AG09319 (cell line): ENCODE measurements at regions not wholly inside any gene's neighbourhood (a gene's known extent, or its start where the extent isn't known, plus 50 kb on each side); places are given as distances from the start of the nearest gene placed in this dataset.

Experiments
- DNase-seq: peaks from one replicate; pipeline ENCODE4 v3.0.0-alpha.2; 2010; ENCODE audit warnings: low read depth; ENCODE audit errors: extremely low read depth
- CTCF ChIP-seq: IDR thresholded peaks from 2 replicates; pipeline ENCODE4 v1.5.1; 2011; ENCODE audit warnings: low read depth, mild to moderate bottlenecking, inconsistent platforms, low read length, moderate library complexity

- TF ChIP-seq CTCF = no peak
- no peak for DNase-seq
These were observed 293.6 kb upstream of the TNP1 start for GRCh38 chr2:217153510-217153909.

- no peak for DNase-seq
- TF ChIP-seq CTCF = no peak
These were observed 293.0 kb upstream of the TNP1 start for GRCh38 chr2:217152831-217153230.

- DNase-seq = no peak
- TF ChIP-seq CTCF = no peak
These were observed 291.8 kb upstream of the TNP1 start for GRCh38 chr2:217151509-217152206.

GRCh38 chr2:217150236-217150635, 290.4 kb upstream of the TNP1 start:
- DNase-seq = no peak
- no peak for TF ChIP-seq CTCF

GRCh38 chr2:217149087-217149660, 289.3 kb upstream of the TNP1 start:
- TF ChIP-seq CTCF = no peak
- no peak for DNase-seq

GRCh38 chr2:217147818-217148217, 288.0 kb upstream of the TNP1 start:
- no peak for TF ChIP-seq CTCF
- DNase-seq = no peak

GRCh38 chr2:217146956-217147355, 287.1 kb upstream of the TNP1 start:
- DNase-seq = no peak
- TF ChIP-seq CTCF = no peak
